Mesenteric fat pad (tissue), 1 donor: ENCODE measurements at regions not wholly inside any gene's neighbourhood (a gene's known extent, or its start where the extent isn't known, plus 50 kb on each side); places are given as distances from the start of the nearest gene placed in this dataset.

ENCODE experiments used
- DNase-seq: peaks from one replicate; pipeline ENCODE4 v3.0.0-alpha.2; 2020; ENCODE audit warnings: low spot score
- donor health status: DM: yes; HTN: yes; CAD: no.

GRCh38 chr5:117955831-117956230 lies 1032.5 kb downstream of the DTWD2 start:
- no peak for DNase-seq

- no peak for DNase-seq
Observed at GRCh38 chr5:117954331-117954730, 1034.0 kb downstream of the DTWD2 start.

- no peak for DNase-seq
Observed at GRCh38 chr5:117953272-117953671, 1035.1 kb downstream of the DTWD2 start.

- DNase-seq = no peak
Observed at GRCh38 chr5:117947836-117948235, 1040.5 kb downstream of the DTWD2 start.

GRCh38 chr5:117947121-117947520 lies 1041.2 kb downstream of the DTWD2 start:
- DNase-seq = no peak

- DNase-seq = no peak
Observed at GRCh38 chr5:117945258-117945657, 1043.1 kb downstream of the DTWD2 start.

- no peak for DNase-seq
Observed at GRCh38 chr5:117943541-117943940, 1044.8 kb downstream of the DTWD2 start.

- no peak for DNase-seq
Observed at GRCh38 chr5:117942861-117943519, 1045.4 kb downstream of the DTWD2 start.

- no peak for DNase-seq
Observed at GRCh38 chr5:117893211-117893610, 1095.1 kb downstream of the DTWD2 start.

GRCh38 chr5:117892360-117892759 lies 1096.0 kb downstream of the DTWD2 start:
- DNase-seq = no peak

- no peak for DNase-seq
Observed at GRCh38 chr5:117889596-117889995, 1098.8 kb downstream of the DTWD2 start.

- no peak for DNase-seq
Observed at GRCh38 chr5:117888688-117889087, 1099.7 kb downstream of the DTWD2 start.

GRCh38 chr5:117881426-117882230 lies 1106.7 kb downstream of the DTWD2 start:
- DNase-seq = no peak

- no peak for DNase-seq
Observed at GRCh38 chr5:117880932-117881331, 1107.4 kb downstream of the DTWD2 start.

GRCh38 chr5:117877731-117878130 lies 1110.6 kb downstream of the DTWD2 start:
- DNase-seq = no peak

- DNase-seq = no peak
Observed at GRCh38 chr5:117872798-117873368, 1115.5 kb downstream of the DTWD2 start.

- DNase-seq = no peak
Observed at GRCh38 chr5:117869596-117869995, 1118.8 kb downstream of the DTWD2 start.

- no peak for DNase-seq
Observed at GRCh38 chr5:117863586-117864296, 1124.6 kb downstream of the DTWD2 start.

- no peak for DNase-seq
Observed at GRCh38 chr5:117860550-117860949, 1127.8 kb downstream of the DTWD2 start.

- no peak for DNase-seq
Observed at GRCh38 chr5:117859176-117859575, 1129.2 kb downstream of the DTWD2 start.

- no peak for DNase-seq
Observed at GRCh38 chr5:117856713-117857112, 1131.6 kb downstream of the DTWD2 start.

- DNase-seq = no peak
Observed at GRCh38 chr5:117837786-117838185, 1150.6 kb downstream of the DTWD2 start.
